Kasumi-1 (cell line): ENCODE measurements at regions not wholly inside any gene's neighbourhood (a gene's known extent, or its start where the extent isn't known, plus 50 kb on each side); places are given as distances from the start of the nearest gene placed in this dataset.
"Not testable (repeated sequence)": the region's sequence is repeated elsewhere in the genome, so short reads cannot be mapped to it uniquely, and the experiment has no call there.

Experiments used
- DNase-seq, 2 experiments: peaks; one replicate each; lab custom pipeline; 2025; lab: John Stamatoyannopoulos, UW

DNA sequence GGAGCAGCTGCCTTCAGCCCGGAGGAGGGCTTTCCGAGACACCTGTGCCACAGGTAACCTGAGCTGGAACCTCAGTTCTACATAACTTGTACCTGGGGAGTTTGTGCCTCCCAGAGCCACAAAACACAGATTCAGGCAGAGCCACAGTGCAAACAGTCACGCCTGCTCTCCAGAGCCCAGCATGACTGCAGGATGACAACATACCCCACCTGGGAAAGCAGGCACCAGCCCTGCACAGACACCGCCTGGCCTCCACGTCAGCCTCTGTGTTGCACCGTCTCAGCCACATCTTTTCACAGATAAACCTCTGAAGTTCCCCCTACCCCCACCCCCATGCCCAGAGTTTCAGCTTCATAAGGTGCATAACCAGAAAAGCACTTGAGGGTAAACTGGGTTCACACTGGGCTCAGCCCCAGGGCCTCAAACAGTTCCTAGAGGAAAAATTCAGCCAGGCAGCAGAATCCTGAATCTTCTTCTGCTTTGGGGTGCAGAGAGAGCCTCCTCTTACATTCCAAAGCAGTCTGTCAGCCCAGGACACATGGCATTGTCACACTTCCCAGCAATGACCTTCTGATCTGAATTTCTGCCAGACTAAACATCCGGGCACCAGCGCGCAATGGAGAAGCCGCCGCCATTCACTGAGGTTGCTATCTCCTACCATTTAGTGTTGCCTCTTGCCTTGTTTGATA is 229.5 kb downstream of the TOMM20 start:
- no peak for DNase-seq

DNA sequence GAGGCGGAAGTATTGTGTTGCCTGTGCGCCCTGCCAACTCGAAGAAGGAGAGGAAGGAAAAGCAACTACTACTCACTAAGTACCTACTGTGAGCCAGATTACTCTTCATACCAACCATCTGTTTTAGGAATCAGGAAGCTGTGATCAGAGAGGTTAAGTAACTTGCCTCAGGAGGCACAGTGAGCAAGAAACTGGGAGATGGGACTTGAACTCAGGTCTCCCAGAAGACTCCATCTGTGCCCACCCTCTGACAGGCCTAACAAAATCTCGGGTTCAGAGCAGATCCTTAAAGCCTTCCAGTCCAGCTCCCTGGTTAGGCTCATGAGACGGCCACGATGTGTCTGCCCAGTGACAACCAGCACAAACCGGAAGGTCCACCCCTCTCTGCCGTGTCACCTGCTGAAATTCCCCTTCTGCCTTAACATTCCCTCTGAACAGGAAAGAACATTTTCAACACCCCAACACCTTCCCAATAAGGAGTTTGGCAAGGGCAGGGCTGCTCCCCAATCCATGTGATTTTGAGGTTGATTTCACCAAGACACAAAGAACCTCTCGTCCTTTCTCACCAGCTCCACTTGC is 230.1 kb downstream of the TOMM20 start:
- DNase-seq, result no peak

DNA sequence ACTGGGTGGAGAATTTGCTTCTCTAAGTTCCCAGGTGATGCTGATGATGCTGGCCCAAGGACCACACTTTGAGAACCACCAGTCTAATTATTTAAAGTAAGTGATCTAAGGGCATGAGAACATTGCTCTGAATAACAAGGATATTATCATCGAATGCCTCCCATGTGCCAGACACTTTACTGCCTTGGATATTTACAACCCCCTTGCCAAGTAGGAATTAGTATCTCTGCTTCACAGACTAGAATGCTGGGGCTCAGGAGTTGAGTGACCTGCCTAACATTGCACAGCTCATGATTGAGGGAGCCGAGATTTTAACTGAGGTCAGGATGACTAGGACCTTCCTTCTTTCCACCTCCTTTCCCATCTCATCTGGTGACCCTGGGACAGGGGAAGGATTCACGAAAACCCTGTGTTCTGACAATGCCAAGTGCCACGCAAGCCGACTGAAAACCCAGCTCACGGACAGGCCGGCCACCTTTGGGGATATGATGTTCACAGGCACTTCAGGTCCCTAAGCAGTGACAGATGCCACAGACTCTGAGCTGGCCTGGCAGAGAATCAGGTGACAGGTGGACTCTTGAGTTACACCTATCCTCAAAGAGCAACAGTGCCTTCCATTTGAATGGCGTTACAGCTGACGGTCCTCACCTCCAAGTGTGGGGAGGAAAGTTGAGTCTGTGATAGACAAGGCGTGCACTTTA is 230.7 kb downstream of the TOMM20 start:
- no peak for DNase-seq

DNA sequence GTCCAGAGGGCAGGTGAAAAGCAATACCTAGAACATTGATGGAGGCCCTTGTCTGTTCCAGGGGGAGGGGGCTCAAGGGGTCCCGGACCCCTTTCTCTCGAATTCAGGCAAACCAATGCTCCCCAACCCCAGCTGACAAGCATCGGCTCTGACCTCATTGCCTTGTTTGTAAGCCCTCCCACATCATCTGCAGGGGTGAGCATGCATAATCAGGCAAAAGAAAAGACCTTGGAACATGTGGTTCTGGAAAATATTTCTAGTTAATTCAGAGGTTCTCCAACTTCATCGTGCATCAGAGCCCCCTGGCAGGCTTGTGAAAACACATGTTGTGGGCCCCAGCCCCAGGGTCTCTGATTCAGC is 231.3 kb downstream of the TOMM20 start:
- DNase-seq, result no peak

DNA sequence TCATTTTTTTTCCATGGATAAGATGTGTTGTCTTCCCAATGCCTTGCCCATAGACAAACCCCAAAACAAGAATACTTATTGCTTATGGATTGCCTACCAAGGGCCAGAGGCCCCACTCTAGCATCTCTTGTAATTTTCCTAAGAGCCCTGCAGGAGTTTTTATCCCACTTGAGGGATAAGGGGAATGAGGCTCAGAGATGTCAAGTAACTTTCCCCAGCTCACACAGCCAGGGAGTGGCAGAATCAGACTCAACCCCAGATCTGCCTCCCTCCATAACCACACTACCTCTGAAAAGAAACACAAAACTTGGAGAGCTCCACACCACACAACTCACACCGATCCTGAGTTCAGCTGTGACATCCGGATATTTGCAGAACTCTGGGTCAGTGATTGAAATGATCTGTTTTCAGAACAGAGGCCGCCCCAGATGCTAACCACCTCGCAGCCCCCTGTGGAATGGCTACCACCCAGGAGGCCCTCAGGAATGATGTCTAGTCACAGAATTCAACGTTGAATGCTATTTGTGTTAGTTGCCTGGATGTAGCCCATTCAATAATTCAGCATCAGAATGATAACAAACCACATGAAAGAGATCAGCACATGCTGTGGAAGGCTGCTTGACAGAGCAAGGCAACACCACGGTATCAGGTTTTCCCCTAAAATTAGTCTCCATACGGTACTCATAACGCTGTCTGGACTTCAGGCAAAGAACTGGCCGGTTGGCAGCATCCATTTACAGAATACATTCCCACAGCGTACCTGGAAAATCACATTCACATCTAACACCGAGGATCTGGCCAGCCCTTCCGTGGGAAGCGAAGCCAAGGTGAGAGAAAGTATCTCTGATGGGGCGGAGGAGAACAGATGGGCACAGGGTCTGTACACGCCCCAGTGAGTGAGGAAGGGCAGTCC is 231.9 kb downstream of the TOMM20 start:
- no peak for DNase-seq

DNA sequence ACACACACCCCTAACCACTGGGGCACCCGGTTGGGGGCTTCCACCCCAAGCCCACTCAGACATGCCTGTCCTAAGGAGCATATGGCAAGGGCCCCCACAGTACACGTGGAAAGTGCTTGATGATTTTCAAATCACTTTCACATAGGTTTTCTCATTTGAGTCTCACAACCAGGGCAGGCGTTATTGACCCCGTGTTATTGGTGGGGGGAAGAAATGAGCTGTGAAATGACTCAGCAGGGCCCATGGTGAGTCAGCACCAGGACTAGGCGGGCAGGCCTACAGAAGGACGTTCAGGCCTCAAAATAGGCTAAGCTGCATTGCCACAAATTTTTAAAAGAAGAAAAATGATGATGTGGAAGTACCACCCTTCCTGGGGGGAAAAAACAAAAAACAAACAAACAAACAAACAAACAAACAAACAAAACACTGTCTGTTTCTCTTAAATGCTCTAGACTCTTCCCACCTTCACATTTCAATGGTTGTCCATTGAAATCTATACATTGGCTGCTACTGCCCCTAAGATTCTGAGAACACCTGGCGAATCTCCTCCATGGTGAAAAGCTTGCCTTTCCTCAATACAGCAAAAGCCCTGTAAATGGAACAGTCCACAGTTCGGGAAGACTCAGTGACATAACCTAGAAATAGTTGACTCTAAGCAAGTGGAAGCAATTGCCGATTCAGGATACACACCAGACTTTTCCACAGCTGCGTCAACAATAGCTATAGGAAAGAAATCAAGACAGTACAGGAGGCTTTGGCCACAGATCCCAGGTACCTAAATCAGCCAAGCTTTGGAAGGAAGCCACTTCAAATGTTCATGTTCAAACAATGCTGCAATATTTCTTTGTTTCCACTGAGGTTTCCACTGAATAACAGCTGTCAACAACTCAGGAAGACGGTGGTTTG is 234.7 kb downstream of the TOMM20 start:
- no peak for DNase-seq

DNA sequence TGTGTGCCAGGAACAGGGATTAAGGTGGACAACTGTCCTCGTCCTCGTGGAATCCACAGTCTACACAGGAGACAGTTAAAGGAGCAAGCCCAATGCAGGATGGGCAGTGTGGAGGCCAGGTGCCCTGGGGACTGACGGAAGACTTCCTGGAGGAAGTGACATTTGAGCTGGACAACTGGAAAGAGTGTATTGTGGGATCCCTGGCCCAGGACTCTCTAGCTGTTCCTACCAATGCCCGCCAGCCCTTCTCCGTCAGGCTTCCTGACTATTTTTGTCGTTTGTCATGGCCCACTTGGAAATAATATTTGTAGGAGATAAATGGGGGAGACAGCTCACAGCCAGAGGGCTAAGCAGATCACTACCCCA is 235.3 kb downstream of the TOMM20 start:
- no peak for DNase-seq

DNA sequence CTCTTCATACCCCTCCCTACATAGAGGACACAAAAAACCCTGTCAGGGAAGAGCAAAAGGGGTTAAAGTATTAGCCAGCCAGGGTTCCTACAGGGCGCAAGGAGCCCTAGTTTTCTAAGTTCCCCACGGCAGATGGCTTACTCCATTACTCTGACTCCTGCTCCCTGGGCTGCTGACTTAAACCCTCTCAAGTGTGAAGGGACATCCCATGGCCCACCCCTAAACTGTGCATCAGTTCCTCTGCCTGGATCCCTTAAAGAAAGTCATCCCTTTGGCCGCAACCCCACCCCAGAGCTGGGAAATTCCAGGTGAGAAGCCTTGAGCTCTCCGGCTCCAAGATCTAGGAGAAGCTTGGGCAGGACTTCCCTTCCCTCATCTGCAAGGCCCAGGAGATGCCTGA is 236.0 kb downstream of the TOMM20 start:
- no peak for DNase-seq

DNA sequence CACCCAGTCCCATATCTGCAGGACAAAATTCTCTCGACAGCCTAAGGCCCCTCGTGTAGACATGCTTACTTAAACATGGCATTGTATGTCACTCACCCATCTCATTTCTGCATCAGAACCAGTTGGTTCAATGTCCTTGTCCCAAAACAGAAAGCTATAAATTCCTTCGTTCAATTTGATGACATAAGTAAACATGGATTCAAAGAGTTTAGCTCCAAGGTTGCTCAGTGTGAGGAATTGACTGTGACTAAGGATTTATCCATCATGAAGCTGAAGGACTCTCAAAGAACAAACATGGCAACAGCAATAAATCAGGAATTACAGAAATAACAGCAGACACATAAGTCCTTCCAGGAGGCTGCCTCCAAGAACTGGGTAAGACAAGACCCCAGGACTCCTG is 237.2 kb downstream of the TOMM20 start:
- no peak for DNase-seq

DNA sequence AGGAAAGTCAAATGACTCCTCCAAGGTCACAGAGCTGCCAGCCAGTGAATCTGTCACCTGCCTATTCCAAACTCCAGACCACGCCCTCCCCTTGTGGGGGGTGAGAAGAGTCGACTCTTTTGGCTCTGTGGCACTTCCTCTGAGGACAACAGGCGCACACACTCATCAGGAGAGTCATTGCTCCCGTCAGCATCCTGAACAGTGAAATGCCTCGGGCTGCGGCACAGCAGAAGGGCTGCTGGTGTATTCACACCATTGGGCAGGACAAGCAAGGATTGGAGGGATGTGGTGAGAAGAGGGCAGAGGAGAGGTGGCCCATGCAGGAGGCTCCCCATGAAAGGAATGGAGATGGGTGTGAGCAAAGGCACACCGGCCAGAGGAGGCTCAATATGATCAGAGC is 239.0 kb downstream of the TOMM20 start:
- no peak for DNase-seq

DNA sequence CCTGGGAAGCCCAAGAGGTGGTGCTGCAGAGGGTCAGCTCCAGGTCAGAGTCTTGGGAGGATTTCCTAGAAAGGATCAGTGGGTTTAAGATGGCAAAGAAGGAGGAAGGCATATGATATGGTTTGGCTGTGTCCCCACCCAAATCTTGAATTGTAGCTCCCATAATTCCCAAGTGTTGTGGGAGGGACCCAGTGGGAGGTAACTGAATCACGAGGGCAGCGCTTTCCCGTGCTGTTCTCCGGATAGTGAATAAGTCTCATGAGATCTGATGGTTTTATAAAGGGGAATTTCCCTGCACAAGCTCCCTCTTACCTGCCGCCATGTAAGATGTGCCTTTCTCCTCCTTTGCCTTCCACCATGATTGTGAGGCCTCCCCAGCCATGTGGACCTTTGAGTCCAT is 240.4 kb downstream of the TOMM20 start:
- not testable (repeated sequence) for DNase-seq

DNA sequence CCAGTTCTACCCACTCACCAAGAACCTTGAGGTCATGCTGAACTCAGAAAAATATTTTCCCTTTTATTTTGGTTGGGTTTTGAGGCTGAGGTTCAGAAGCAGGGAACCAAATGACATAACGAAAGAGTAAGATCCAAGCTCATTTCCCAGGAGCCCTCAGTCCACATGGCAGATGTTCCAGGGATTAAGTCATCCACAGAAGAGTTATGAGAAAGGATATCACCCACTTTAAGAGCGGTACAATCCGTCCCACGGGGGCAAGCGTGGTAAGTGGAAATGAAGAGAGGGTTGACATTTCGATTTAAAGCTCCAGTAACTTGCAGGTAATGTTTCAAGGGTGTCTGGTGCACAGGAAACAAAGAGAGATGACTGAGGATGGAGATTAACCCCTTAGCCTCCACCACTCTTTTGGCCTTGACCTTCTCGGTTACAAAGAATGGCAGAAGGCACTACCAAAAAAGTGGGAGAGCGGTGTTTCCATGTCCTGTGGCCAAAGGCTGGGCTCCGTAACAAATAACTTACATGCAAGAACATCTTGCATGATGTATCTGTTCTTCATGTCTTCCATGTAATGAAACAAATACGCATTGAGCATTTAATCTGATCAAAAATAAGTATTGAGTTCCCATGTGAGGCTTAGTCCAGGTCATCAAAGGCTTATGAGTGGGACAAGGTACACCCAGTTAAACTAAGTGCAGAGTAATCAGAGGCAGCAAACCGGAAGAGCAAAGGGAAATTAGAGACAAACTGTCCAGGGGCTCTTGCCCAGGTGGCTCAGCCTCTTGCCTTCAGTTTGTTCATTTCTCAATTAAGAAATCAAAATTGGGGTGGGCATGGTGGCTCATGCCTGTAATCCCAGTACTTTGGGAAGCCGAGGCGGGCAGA is 241.4 kb downstream of the TOMM20 start:
- DNase-seq, result no peak

DNA sequence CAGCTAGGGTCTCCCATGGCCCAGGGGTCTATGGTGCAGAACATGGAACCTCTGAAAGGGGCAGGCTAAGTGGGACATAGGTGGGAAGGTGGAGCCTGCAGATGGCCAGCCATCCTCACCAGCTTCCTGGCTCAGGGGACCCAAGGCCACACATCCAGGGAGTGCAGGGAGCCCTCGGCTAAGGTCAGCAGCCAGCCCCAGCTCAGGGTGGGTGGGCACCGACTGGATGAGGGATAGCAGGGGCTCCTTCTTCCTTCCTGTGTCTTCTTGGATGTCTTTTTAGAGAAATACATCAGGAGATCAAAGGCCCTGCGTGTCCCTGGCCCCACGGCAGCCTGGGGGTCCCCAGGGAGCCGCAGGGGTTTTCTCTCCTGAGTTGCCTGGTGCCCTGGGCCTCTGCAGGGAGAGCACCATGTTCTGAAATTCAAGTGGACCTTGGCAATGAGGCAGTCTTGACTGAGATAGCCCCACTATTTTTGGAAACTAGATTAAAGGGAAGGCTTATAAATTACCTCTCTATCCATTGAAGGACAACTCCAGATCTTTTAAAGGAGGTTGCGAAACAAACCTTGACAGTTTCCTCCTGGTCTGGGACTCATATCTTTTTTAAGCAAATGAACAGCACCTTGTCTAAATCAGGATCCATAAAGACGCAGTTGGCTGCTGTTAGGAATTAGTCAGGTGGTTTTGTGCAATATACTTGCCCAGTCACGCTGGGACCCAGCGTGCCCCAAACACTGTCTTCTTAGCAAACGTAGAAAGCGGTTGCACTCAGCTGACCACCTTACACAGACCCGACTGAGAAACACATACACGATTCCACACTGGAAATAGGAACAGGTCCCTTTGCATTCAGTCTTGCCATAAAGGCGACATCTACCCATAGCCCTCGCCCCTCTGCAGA is 242.3 kb downstream of the TOMM20 start:
- DNase-seq, result no peak

DNA sequence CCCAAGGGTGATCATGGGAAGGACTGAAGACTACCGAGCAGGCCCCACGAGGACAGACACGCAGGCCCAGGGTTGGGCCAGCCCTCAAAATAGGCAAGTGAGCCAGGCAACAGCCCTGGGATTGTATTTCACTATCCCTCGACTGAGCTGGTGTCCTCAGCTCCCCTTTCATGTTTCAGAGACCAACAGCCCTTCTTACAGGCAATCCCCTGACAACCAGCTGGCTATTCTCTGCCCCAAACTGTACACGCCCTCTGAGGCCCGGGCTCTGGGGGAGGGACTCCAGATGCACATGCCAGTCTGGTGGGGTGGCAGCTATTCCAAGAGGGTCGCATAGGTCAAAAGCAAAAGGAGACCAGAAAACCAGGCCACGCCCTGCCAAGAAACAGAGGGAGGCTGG is 243.0 kb downstream of the TOMM20 start:
- no peak for DNase-seq

DNA sequence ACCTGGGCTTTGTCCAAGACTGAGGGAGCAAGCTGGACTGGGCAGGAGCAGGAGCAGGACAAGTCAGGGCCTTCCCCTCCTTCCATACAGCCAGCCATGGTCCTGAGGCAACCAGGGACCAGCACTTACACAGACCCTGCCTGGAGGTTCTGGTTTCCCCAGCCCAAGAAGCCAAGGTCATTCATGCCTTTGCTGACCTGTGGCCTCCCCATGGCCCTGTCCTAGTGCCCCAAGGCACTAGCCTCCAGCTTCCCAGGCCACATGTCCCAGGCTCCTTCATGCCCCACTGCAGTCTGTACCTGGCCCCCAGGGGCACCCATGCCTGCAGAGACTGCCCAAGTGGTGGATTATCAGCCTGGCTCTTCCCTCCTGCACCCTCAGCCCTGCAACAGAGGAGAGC is 243.9 kb downstream of the TOMM20 start:
- DNase-seq, result no peak

DNA sequence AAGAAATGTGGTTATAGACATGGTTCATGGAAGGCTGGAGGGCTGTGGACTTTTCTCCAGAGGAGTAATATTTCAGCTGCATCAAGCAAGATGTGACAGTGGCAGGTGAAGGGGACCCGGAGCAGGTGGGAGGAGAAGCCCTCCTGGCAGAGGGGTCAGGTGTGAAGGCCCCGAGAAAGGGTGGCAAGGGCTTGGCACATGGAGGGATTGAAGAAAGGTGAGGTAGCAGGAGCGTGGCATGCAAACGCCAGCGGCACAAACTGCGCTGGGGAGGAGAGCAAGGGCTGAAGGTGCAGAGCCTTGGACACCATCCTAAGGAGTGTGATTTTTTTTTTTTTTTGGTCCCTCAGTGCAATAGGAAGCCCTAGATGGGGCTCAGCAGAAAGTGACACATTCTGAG is 244.6 kb downstream of the TOMM20 start:
- no peak for DNase-seq

DNA sequence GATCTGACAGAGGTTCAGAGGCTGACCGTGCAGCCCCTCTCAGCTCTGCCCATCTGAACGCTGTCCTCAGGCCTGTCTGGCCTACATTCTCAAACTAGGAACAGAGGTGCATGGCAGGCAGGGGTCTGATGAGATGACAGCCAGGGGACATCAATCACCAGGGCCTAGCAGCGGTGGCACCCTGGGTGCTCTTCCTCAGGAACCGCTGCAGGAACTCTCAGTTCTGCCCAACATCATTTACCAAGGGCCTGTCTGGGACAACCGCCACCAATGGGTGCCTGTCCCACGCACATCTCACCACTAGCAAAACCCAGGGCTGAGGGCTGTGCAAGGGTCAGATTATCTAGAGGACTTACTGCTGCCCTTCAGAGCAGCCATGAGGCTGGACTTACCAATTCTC is 245.7 kb downstream of the TOMM20 start:
- no peak for DNase-seq

DNA sequence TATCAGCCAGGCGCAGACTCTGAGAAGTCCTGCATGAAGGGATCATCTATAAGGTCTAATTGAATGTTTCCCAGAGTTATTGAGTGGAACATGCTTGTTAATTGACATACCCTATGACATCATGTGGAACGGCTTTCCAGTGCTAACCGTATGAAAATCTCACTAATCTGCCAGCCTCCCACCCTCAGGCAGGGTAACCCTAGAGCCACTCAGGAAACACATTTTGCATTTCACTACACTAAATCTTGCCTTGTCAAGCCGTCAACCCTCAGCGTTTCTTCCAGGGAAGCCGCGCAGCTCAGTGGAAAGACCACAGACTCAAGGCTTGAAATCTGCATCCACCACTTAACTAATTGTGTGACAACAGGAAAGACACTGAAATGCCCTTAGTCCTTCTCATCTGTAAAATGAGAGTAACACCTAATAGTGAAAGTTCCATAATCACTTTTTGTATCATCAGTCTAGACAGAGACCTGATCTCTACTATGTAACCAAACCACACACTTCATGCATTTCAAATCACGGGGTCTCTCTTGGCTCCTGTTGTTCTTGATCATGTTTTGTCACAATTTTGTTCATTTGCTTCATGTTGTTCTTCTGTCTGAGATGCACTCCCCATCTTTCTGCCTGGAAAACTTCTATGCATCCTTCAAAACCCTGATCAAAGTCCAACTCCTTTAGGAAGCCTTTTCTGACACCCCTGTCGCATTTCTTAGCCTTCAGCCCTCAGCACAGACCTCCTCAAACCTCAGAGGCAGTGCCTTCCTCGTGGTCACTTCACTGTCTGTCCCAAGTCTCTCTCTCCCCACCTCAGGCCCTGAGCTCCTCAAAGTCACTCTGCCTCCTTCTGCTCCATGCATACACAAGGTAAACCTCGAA is 246.5 kb downstream of the TOMM20 start:
- DNase-seq, result no peak
